ENCODE measurements at regions not wholly inside any gene's neighbourhood (a gene's known extent, or its start where the extent isn't known, plus 50 kb on each side); places are given as distances from the start of the nearest gene placed in this dataset.
A peak's percentile ranks its signal among the peaks of the same experiment; 100 is the strongest.

GRCh38 chr7:106736508-106737201 is 75.7 kb upstream of the CCDC71L start:
- 0 out of 3 replicates have a peak overlapping the region, but pooled peaks have one; percentile 8 for H3K4me2 ChIP-seq
- POLR2A ChIA-PET: interaction anchor here (1.6 kb wide), 1 partner anchor 560 kb away, joined by 6 read pairs; no protein-coding TSS in a partner anchor
- no peaks in the 10 kb centered on the region for H3K4me1 ChIP-seq
- H3K9me3 ChIP-seq: no peaks in the 10 kb centered on the region
- peak overlapping the region in 1 of 2 experiments; percentile 66; a peak in 3 of 6 replicates for H3K27ac ChIP-seq
- ATAC-seq: peak; percentile 91 to 96
- peak; percentile 32 to 61 for DNase-seq (ENCODE audit: low read depth in 1 of 2, low spot score in 1 of 2)
- peak; percentile 41 for TF ChIP-seq CTCF (IDR thresholded peaks at IDR 0.05)
- TF ChIP-seq SMC3 (IDR thresholded peaks at IDR 0.05): peak; percentile 80
- peak; percentile 52 to 56 for TF ChIP-seq RAD21 (conservative IDR thresholded peaks at IDR 0.05 in 1 of 2, IDR thresholded peaks at IDR 0.05 in 1 of 2)
- no peak for TF ChIP-seq MAZ (IDR thresholded peaks at IDR 0.05; ENCODE audit: borderline replicate concordance, low read depth, low read length)
- WGBS (ENCODE audit: missing lambda C conversion rate): 47% methylated on average over 5 of the region's 5 CpGs
- FAIRE-seq: no peak
- CTCF ChIA-PET: interaction anchor here (0.6 to 3.5 kb wide), 46 partner anchors 8 to 563 kb away, joined by 3 to 60 read pairs (median 4); partner anchors contain the start of gene CCDC71L
- no peak overlapping the region for H3K4me3 ChIP-seq

- DNase-seq (ENCODE audit: low read depth in 1 of 2, low spot score in 1 of 2) (peak in 1 of 2 experiments; percentile 9), ATAC-seq (peak; percentile 73 to 83; a peak in 5 of 6 replicates), FAIRE-seq (no peak)
- Histone ChIP-seq H3K4me1 (no peaks in the 10 kb centered on the region), H3K9me3 (no peaks in the 10 kb centered on the region), H3K4me2 (no peak overlapping the region), H3K4me3 (no peak overlapping the region), H3K27ac (peak overlapping the region in 1 of 2 experiments; percentile 66; a peak in 3 of 6 replicates)
- TF ChIP-seq SMC3 (IDR thresholded peaks at IDR 0.05) (peak; percentile 47; the same call in 2 of the 3 replicates), HOXA7 (CRISPR knock-in tag; IDR thresholded peaks at IDR 0.05) (no peak), BHLHE40 (IDR thresholded peaks at IDR 0.05; ENCODE audit: low read depth, low read length) (no peak), RAD21 (conservative IDR thresholded peaks at IDR 0.05 in 1 of 2, IDR thresholded peaks at IDR 0.05 in 1 of 2) (peak; percentile 38 to 40; a peak in 4 of 5 replicates), CTCF (IDR thresholded peaks at IDR 0.05) (peak; percentile 46; the same call in 2 of the 3 replicates), GATA3 (IDR thresholded peaks at IDR 0.05; ENCODE audit: borderline replicate concordance) (no peak)
- WGBS (ENCODE audit: missing lambda C conversion rate): 23% methylated on average over 1 of the region's 1 CpG
- CTCF ChIA-PET: interaction anchor here (0.9 to 3.5 kb wide), 21 partner anchors 11 to 559 kb away, joined by 3 to 60 read pairs (median 6); partner anchors contain the start of gene CCDC71L
- POLR2A ChIA-PET: interaction anchor here (1.6 kb wide), 1 partner anchor 560 kb away, joined by 6 read pairs; no protein-coding TSS in a partner anchor
These were observed 76.2 kb upstream of the CCDC71L start for GRCh38 chr7:106737202-106737562.

GRCh38 chr7:106740806-106741205 is 79.8 kb upstream of the CCDC71L start:
- FAIRE-seq (no peak), ATAC-seq (no peak), DNase-seq (ENCODE audit: low read depth in 1 of 2, low spot score in 1 of 2) (no peak)
- WGBS (ENCODE audit: missing lambda C conversion rate): 76% methylated on average over 5 of the region's 5 CpGs
- ChIA-PET POLR2A (no interaction called here), CTCF (interaction anchor here (0.8 to 2.2 kb wide), 4 partner anchors 81 to 564 kb away, joined by 3 to 14 read pairs (median 4); partner anchors contain the start of gene CCDC71L)
- no peak for TF ChIP-seq HOXB13 (CRISPR knock-in tag; IDR thresholded peaks at IDR 0.05; ENCODE audit: low read depth)
- no peak for TF ChIP-seq NPAS2 (CRISPR knock-in tag; IDR thresholded peaks at IDR 0.05; ENCODE audit: borderline replicate concordance)
- TF ChIP-seq CBX2 (IDR thresholded peaks at IDR 0.05; ENCODE audit: borderline replicate concordance, low read depth): no peak
- TF ChIP-seq CHD2 (IDR thresholded peaks at IDR 0.05; ENCODE audit: low read length, partially characterized antibody): no peak
- TF ChIP-seq KDM5A (IDR thresholded peaks at IDR 0.05): no peak
- TF ChIP-seq SMC3 (IDR thresholded peaks at IDR 0.05): no peak
- no peak for TF ChIP-seq KDM1A (IDR thresholded peaks at IDR 0.05; ENCODE audit: low read depth)
- Histone ChIP-seq H3K4me1 (no peaks in the 10 kb centered on the region), H3K4me3 (no peak overlapping the region), H3K27ac (no peak overlapping the region), H3K4me2 (no peak overlapping the region), H3K9me3 (no peaks in the 10 kb centered on the region)

All from A549 (cell line).